ENCODE measurements at regions not wholly inside any gene's neighbourhood (a gene's known extent, or its start where the extent isn't known, plus 50 kb on each side); places are given as distances from the start of the nearest gene placed in this dataset.
A peak's percentile ranks its signal among the peaks of the same experiment; 100 is the strongest.

DNA sequence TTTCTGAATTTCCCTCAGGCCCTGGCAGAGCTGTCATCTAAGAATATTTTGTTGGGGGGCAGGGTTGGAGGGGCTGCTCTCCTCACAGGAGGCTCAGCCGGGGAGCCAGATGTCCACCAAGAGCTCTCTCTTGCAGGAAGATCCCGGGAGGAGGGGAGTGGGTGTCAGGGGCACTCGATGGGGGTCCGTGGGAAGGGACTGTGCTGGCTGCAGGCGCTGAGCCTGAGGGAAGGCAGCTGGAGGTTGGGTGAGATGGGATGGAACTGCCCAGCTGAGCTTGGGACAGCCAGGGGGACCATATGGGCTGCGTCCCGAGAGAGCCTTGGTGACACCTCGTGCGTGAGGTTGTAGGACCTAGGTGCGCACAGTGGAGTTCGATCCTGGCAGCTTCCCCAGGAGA lies 111.2 kb upstream of the GSE1 start:
- Mint-ChIP-seq H3K27ac (no peak overlapping the region), H3K4me3 (peak overlapping the region; percentile 40), H3K36me3 (ENCODE audit: low read depth) (no peaks in the 10 kb centered on the region), H3K27me3 (ENCODE audit: low read depth, poor library complexity) (peaks cover 58% of the 10 kb centered on the region), H3K9me3 (no peaks in the 10 kb centered on the region), H3K4me1 (peaks cover 80% of the 10 kb centered on the region)
- TF ChIP-seq, protein P1, sequence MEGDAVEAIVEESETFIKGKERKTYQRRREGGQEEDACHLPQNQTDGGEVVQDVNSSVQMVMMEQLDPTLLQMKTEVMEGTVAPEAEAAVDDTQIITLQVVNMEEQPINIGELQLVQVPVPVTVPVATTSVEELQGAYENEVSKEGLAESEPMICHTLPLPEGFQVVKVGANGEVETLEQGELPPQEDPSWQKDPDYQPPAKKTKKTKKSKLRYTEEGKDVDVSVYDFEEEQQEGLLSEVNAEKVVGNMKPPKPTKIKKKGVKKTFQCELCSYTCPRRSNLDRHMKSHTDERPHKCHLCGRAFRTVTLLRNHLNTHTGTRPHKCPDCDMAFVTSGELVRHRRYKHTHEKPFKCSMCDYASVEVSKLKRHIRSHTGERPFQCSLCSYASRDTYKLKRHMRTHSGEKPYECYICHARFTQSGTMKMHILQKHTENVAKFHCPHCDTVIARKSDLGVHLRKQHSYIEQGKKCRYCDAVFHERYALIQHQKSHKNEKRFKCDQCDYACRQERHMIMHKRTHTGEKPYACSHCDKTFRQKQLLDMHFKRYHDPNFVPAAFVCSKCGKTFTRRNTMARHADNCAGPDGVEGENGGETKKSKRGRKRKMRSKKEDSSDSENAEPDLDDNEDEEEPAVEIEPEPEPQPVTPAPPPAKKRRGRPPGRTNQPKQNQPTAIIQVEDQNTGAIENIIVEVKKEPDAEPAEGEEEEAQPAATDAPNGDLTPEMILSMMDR (IDR thresholded peaks at IDR 0.05): no peak
- no peak for DNase-seq

DNA sequence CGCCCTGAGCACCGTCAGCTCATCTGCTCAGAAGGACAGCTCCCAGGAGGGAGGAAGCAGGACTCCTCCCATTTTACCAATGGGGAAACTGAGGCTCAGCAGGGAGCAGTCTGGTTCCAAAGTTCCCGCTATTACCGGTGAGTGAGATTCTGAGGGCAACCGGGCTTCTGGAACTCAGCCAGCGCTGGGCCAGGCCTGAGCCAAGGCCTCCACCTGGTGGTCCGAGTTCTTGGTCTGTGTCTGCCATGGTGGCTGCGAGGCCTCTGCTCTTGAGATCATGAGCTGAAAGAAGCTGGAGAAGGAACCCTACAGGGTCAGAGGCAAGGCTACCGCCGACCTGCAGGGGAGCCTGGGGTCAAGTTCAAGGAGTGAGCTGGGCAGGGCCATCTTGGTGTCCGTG lies 110.8 kb upstream of the GSE1 start:
- Mint-ChIP-seq H3K27ac (peak overlapping the region; percentile 16), H3K4me3 (peak overlapping the region; percentile 23), H3K9me3 (no peaks in the 10 kb centered on the region), H3K27me3 (ENCODE audit: low read depth, poor library complexity) (peaks cover 57% of the 10 kb centered on the region), H3K36me3 (ENCODE audit: low read depth) (no peaks in the 10 kb centered on the region), H3K4me1 (peaks cover 85% of the 10 kb centered on the region)
- TF ChIP-seq, protein P1 (IDR thresholded peaks at IDR 0.05): no peak
- no peak for DNase-seq

DNA sequence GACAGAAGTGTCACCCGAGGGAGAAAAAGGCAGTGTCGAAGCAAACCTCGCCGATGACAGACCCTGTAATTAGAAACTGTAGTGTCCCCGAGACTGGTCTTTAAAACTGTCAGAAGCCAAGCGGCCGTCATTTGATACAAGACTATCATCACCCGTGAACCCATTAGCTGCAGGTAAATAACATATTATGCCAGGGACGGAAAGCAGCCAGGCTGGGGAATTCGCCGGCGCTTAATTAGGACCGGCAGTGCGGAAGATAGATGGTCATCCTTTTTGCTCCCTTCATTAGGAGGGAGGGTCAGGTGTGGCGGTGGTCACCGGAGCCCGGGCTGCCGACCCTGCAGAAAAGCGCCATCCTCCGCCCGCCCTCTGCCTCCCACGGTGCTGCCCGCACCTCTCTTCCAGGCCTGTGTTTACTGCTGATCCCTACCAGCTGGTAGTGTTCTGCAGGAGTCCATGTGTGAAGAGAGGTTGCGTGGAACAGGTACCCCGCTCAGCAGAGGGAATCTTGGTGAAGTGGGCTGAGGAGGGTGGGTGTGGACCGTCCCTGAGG lies 109.4 kb upstream of the GSE1 start:
- no peak for DNase-seq
- Mint-ChIP-seq H3K4me3 (peak overlapping the region; percentile 22), H3K4me1 (peaks cover 85% of the 10 kb centered on the region), H3K9me3 (no peaks in the 10 kb centered on the region), H3K36me3 (ENCODE audit: low read depth) (no peaks in the 10 kb centered on the region), H3K27ac (peak overlapping the region; percentile 53), H3K27me3 (ENCODE audit: low read depth, poor library complexity) (peaks cover 61% of the 10 kb centered on the region)
- TF ChIP-seq, protein P1 (IDR thresholded peaks at IDR 0.05): no peak

DNA sequence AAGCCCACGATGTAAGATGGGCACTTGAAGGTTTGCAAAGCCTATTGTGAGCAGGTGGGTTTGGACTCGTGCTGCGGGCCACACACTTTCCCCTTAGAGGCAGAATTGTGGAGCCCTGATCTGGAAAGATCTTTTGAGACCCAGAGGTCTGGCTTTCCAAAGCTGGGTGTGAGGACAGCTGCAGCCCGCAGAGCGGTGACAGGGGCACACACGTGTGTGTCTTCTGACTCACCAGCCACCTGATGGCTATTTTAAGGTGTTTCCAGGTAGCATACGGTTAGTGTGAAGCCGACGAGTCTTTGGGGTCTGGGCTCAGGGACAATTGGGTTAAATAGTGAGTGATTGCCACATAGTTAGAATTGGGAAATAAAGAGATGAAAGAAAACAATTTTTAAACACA lies 108.9 kb upstream of the GSE1 start:
- Mint-ChIP-seq H3K27ac (no peak overlapping the region), H3K27me3 (ENCODE audit: low read depth, poor library complexity) (peaks cover 60% of the 10 kb centered on the region), H3K36me3 (ENCODE audit: low read depth) (no peaks in the 10 kb centered on the region), H3K4me3 (peak overlapping the region; percentile 56), H3K9me3 (no peaks in the 10 kb centered on the region), H3K4me1 (peaks cover 87% of the 10 kb centered on the region)
- TF ChIP-seq, protein P1 (IDR thresholded peaks at IDR 0.05): no peak
- DNase-seq: no peak

DNA sequence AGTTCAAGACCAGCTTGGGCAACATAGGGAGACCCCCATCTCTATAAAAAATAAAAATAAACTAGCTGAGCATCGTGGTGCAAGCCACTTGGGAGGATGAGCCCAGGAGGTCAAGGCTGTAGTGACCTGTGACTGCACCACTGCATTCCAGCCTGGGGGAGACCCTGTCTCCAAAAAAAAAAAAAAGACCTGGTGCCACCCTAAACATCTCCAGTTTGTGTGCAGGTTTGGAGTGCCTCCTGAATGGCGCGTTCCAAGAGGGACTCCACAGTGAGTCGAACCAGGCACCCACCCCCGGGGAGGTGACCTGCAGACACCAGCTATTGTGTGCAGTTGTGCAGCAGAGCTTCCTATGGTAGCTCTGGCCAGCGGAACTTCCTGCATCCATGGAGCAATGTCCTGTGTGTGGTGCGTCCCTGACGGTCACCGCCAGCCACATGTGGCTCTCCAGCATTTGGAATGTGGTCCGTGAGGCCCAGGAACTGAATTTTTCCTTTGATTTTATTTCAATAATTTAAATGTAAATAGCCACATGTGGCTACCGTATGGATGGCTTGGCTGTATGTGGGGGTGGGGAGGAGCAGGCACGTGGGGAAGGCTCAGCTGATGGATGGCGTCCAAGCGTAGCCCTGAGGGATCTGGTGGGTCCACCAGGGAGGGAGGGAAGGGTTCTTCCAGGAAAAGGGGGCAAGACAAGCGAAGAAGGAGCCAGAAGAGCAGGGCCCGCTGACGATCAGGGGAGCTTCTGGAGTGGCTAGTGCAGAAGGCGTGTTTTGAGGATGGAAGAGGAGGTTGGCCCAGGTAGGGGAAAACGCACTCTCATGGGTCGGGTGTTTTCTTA lies 107.1 kb upstream of the GSE1 start:
- Mint-ChIP-seq H3K4me1 (peaks cover 91% of the 10 kb centered on the region), H3K27me3 (ENCODE audit: low read depth, poor library complexity) (peaks cover 67% of the 10 kb centered on the region), H3K9me3 (no peaks in the 10 kb centered on the region), H3K36me3 (ENCODE audit: low read depth) (no peaks in the 10 kb centered on the region), H3K4me3 (no peak overlapping the region), H3K27ac (no peak overlapping the region)
- TF ChIP-seq, protein P1 (IDR thresholded peaks at IDR 0.05): no peak
- no peak for DNase-seq

DNA sequence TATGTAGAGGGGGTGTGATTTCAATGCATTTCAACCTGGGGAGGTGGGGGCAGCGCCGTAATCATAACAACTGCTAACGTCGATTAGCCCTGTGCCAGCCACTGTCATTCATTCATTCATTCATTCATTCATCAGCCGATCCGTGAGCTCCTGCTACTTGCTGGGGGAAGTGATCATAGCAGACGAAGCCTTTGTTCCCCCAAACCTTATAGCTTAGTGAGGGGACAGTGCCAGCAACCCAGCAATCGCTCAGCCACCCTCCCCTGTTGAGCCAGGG lies 106.5 kb upstream of the GSE1 start:
- no peak for DNase-seq
- no peaks in the 10 kb centered on the region for H3K36me3 Mint-ChIP-seq (ENCODE audit: low read depth)
- H3K4me3 Mint-ChIP-seq: no peak overlapping the region
- no peak overlapping the region for H3K27ac Mint-ChIP-seq
- no peaks in the 10 kb centered on the region for H3K9me3 Mint-ChIP-seq
- H3K4me1 Mint-ChIP-seq: peaks cover 91% of the 10 kb centered on the region
- TF ChIP-seq, protein P1 (IDR thresholded peaks at IDR 0.05): no peak
- peaks cover 72% of the 10 kb centered on the region for H3K27me3 Mint-ChIP-seq (ENCODE audit: low read depth, poor library complexity)

Data from nephron progenitor cell (in vitro differentiated cells).